Glomerular endothelial cell (primary cell): ENCODE measurements at regions not wholly inside any gene's neighbourhood (a gene's known extent, or its start where the extent isn't known, plus 50 kb on each side); places are given as distances from the start of the nearest gene placed in this dataset.

ENCODE experiments used
- DNase-seq: peaks from one replicate; pipeline ENCODE4 v3.0.0-alpha.2; 2011; ENCODE audit warnings: low read depth, low spot score; ENCODE audit errors: extremely low read depth

DNA sequence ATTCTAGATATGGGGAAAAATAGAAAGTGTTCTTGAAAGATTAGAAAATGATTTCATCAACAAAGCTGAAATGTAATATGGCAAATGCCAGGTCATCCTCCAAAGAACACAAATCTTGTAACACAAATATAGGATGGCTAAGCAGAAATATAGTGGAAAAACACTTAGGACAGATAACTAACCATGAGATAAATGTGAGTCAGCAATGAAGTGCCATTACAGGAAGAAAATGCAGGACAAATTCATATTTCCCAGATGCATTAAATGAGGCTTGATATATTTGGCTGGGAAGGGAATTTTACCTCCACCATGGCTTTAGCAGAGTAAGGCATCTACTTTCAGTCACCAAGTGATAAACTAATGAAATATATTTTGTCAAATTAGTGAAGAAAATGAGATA is 92.8 kb upstream of the SEMA6D start:
- DNase-seq: no peak

DNA sequence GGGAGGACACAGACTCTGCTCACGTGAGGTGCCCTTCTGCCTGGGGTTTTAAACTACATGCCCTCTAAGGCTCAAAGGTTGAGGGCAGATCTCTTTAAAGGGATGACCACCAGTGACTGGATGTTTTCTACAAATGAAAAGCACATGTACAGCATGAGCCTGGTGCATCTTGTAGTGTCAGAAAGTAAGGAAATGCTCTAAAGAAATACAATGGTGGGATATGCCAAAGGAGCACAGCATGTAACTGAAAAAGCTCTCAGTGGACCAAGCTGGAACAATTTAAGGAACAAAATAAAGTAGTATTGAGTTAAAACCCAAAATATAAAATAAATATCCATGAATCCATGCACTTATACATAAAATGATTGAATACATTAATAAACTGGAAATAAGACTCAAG is 78.3 kb upstream of the SEMA6D start:
- DNase-seq: no peak

DNA sequence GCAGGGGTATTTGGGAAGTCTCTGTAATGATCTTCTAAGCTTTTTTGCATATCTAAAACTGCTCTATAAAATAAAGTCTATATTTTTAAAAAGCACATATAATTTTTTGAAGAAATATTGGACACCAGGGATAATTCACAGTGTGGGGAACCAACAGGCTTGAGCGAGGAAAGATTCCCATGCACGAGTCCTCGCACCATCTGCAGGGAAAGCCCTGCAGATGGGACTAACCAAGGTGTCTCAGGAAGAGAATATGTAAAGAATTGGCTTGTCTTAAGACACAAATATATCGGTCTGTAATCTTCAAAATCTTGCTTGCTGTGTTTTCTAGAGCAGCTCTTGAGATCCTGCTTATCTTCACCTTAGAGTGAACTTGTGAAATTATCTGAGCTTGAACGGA is 77.2 kb upstream of the SEMA6D start:
- no peak for DNase-seq

DNA sequence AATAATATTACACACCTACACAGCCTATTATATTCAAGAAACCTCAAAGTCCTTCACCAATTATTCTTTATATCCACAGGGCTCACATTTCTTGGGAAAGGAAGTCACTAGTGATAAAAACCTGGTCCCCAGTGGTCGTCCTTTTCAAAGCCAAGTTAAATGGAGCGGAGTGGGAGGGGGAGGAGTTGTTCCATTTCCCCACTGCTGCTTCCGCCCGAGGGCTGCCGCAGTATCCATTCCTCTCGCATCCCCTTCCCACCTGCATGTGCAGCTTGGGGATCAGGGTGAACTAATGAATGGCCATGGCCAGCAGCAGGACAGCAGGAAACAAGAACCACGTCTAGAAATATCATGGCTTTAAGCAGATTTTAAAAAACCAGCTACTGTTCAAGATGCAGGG is 76.4 kb upstream of the SEMA6D start:
- no peak for DNase-seq

GRCh38 chr15:47644722-47645121 is 72.6 kb upstream of the SEMA6D start:
- DNase-seq: no peak

- no peak for DNase-seq
These were observed 66.7 kb upstream of the SEMA6D start for GRCh38 chr15:47650564-47650963.

GRCh38 chr15:47652328-47652727 is 65.0 kb upstream of the SEMA6D start:
- DNase-seq: no peak

DNA sequence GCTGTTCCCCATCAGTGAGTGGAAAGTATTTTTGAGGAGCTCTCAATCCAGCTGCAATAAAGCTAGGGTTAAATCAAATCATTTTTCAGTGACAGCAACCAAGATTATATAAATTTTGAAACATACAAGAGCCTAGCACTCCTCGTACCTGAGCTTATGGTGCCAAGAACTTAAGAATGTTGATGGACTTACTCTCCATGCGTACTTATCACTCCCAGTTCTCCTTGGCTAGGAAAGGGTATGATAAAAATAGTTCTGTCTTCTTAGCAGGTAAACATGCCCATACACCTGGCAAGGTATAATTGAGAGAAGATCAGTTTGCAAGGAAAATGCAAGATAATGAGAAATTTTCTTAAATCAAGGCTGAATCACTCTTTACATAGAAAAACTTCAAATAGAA is 64.5 kb upstream of the SEMA6D start:
- DNase-seq: no peak

DNA sequence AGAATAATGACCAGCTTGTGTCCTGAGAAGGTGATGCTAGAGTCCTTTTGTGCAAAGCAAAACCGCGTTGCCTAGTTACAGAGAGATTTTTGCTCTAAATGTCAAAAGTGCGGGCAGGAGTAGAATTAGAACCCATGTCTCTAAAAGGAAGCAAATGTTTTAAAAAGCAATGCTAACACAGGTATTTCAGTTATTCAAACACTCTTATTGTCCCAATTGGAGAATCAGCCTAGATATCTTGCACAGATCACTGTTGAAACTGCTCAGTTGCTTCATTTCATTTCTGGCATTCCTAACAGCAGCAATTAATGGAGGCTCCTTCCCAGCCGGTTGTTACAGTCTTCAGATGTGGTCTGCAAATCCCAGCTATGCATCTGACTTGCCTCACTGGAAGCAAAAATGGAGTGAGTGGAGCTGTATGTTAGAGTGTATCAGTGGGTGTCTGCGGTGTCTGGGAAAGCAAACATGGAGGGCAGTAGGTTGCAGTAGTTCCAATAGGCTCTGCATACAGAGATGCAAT is 55.6 kb upstream of the SEMA6D start:
- no peak for DNase-seq

GRCh38 chr15:47663101-47663500 is 54.2 kb upstream of the SEMA6D start:
- no peak for DNase-seq
